ENCODE measurements at regions not wholly inside any gene's neighbourhood (a gene's known extent, or its start where the extent isn't known, plus 50 kb on each side); places are given as distances from the start of the nearest gene placed in this dataset.
"Not testable (repeated sequence)": the region's sequence is repeated elsewhere in the genome, so short reads cannot be mapped to it uniquely, and the experiment has no call there.

DNA sequence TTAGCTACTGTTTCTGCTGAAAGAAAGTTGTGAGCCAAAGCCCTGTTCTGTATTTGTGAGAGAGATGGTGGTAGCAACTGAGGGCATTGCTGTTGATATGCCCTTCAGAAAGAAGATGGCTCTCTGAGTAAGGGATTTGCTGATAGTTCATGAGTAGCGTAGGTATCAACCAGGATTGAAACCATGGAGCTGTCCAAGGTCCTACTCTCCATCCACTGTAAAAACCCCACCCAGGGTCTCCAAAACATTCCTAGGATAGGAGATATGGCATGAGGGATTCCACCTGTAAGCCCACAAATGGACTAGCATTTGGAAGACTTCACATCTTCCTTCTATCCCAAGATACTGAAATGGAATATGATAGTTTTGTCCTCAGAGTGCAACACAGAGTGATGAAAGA, 277.1 kb upstream of the PRKX start:
- no peak for DNase-seq

DNA sequence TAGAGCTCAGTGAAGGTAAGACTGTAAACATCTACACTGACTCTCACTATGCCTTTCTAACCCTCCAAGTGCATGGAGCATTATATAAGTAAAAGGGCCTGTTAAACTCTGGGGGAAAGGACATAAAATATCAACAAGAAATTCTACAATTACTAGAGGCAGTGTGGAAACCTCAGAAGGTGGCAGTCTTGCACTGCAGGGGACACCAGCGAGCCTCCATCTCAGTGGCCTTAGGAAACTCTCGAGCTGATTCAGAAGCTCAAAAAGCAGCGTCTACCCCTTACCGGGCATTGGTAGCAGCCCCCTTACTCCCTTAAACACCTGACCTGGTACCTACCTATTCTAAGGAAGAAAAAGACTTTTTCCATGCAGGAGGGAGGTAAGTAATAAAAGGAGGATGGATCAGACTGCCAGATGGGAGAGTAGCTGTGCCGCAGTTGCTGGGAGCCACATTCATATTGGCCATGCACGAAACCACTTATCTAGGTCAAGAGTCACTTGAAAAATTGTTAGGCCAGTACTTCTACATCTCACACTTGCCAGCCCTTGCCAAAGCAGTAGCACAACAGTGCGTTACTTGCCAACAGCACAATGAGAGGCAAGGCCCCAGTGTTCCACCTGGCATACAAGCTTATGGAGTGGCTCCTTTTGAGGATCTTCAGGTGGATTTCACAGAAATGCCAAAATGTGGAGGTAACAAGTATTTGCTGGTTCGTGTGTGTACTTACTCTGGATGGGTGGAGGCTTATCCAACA, 258.8 kb upstream of the PRKX start:
- DNase-seq = not testable (repeated sequence)

DNA sequence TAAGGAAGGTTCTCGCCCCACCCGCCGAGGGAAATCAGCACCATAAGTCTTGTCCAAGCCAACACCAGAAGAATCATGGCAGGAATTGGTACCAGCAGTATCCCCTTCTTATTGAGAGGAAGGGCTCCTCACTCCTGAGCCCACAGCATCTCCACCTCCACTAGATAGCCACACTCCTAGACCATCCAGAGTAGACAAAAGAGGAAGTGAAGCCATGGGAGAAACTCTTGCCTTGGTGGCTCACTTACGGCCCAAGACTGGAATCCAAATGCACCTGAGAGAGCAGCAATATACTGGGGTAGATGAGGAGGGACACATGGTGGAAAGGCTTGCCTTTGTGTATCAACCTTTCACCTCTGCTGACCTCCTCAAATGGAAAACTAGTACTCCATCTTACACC, 255.3 kb upstream of the PRKX start:
- DNase-seq = no peak

DNA sequence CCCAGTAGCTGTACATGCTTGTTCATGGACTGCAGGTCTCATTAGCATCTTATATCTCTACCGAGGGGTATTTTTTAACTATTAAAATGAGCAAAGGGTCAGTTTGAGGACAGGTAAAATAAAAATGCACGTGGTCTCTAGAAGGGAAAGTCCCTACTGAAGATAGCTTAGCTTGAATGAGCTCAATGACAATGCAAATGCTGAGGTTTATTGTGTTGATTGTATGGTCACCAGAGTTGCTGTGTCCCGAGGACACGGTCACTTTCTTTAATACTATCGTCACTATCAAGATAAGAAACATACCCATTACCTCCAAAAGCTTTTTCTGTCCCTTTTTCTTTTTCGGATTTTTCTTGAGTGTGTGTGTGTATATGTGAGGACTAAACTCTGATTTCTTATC, 250.5 kb upstream of the PRKX start:
- no peak for DNase-seq

DNA sequence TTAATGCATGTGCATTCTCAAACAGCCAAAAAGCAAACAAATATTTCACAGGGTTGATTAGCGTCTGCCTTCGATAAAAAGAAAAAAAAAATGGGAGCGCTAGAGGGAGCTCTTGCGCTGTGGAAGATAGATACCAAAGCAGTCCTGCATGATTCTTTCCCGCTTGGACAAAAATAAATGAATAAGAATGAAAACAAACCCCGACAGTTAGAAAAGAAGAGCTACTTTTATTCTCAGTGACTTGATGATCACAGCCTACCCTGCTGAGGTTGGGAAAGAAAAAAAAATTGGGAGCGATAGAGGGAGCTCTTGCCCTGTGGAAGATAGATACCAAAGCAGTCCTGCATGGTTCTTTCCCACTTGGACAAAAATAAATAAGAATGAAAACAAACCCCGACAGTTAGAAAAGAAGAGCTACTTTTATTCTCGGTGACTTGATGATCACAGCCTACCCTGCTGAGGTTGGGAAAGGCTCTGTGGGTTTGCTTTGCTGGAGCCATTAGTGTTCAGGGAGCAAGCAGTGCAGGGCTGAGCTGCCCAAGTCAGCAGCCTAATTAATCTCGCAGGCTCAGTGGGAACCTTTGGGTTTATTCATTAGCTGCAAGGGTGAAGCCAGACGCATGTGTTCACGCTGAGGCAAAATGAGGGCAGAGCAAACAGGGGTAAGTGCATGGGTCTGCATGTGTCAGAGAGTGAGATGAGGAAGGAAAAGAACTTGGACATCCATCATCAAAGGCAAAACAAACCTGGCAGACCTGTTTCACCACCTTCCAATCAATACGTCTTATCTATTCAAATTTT, 249.3 kb upstream of the PRKX start:
- DNase-seq = no peak

DNA sequence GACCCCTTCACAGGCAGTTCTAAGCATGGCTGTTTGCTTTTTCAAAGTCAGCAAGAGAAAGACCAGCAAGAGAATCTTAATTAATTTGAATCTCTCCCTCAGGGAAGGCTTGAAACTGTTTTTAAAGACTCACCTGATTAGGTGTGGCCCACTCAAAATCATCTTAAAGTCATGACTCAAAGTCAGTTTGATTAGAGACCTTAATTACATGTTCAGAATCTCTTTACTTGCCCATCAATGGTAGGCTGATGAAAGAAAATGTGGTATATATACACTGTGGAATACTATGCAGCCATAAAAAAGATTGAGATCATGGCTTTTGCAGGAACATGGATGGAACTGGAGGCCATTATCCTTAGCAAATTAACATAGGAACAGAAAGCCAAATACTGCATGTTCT, 247.5 kb upstream of the PRKX start:
- no peak for DNase-seq

DNA sequence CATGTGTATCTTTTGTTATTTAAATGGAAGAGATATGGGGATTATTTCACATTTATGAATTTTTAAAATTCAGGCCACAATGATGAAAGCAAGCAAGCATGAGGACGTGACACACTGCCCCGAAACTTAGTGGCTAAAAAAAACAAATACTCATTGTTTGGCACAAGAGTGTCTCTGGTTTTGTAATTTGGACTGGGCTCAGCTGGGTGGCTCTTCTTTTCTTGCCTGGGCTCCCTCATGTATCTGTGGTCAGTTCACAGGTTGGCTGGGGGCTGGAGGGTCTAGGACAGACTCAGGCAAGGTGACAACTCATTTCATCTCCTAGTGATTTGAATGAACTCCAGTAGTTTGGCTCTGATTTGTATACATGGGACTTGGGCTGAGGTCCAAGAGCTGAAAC, 238.4 kb upstream of the PRKX start:
- DNase-seq = no peak

DNA sequence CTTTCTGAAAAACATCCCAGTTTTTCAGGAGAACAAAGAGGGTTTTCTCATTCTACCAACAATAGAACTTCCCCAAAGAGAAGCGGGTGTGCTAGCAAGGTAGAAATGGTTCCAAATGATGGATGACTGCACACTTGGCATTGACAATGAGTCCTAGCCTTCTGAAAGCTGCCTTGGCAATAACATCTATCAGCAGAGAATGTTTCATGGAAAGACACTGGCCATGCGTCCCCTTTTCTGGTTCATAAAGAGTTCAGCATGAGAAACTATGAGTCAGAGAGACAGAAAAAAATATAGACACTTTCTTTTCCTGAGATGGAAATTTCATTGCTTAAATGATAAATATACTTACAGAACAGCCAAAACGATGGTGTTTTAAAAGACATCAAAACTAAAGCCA, 236.9 kb upstream of the PRKX start:
- no peak for DNase-seq

DNA sequence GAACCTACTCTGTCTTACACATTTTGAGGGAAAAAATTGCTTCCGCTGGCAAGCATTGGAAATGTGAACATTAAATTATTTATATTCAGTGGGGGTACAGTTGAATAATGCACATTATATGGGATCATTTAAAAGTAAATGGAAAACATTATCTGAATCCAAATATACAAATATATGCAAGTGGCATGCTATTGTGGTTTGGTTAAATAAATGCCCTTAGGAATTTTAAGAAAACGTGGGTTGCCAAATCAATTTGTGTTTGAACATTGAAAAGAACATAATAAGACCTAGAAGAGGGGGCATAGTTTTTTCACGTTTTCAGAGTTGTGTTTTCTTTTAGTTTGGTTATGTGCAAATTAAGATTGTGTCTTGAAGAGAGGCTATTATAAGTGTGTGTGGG, 230.5 kb upstream of the PRKX start:
- no peak for DNase-seq

DNA sequence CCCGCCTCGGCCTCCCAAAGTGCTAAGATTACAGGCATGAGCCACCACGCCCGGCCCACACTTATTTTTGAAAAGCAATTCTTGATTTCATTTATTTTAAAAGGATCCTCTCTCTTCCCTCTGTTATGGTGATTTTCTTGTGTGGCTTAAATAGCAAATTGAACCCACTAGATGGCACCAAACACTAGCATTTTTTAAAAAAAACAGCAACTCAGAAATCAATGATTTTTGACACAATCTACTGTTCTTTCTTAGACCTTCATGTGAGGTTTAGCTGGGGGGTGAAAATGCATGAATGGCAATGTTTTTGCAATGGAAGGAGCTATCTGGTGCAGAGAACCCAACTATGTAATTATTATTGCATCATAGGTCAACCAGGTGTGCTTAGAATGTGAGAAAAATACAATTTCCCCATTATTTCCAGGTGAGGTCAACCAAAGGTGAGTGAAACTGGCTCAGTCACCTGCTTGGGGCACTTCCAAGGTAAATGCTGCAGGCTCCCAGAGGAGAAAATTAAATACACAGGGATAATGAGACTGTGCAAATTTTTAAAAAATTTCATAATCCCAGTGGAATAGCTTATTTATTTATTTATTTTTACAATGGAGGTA, 226.7 kb upstream of the PRKX start:
- no peak for DNase-seq

DNA sequence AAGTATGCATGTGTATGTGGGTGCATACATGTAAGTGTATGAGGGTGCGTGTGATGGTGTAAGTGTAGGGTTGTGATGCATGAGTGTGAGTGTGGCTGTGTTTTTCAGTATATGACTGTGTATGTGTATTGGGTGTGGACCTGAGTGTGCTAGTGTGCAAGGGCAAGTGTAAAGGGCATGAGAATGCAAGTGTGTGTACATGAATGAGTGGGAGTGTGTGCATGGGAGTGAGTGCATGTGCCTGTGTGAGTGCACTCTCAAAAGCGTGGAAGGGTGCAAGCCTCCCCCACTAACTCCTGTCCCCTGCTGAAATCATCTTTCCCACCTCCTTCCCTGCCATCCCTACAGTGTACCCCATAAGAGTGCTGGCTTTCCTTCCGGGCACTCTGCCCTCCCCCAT, 225.1 kb upstream of the PRKX start:
- no peak for DNase-seq

DNA sequence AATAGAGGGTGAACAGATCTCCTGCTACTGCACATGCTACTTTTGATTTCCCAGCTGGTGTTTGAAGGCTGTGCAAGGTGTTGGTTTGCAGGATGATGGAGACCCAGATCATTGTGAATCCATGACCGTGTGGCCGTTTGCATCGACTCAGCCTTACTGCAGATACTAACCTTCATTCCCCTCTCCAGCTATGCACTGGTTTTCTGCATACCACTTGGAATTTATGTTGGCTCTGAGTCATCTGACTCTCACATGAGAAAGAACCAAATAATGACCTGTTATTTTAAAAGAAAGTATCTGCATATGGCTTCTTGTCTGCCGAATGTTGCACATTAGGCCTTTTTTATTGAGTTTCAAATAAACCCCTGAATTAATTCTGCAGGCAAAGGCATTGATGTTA, 221.7 kb upstream of the PRKX start:
- not testable (repeated sequence) for DNase-seq

DNA sequence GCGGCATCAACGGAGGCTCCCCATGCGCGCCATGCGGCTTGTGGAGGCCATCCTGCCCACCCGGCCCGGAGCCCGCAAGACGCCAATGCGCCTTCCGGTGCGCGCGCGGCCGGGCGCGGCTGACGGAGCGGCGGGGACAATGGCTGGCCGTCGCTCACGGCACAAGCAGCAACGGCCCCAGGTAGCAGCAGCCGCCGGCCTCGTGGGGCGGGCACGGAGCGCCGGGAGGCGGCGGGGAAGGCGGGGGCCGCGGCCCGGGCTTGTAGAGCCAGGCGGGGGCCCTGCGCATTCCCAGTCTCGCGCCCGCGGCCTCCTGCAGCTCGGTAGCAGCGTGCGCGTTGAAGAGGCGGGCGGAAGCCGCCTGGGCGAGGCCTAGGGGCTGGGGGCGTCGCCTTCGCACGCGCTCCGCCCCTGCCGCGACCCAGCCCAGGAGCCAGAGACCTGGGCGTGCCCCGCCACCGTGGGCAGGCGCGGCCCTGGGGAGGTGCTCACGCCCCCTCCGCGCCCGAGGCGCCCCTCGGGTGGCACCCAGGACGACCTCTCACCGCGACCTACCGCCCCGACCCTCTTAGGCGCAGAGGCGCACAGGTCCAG, 207.1 kb upstream of the PRKX start:
- DNase-seq = not testable (repeated sequence)

DNA sequence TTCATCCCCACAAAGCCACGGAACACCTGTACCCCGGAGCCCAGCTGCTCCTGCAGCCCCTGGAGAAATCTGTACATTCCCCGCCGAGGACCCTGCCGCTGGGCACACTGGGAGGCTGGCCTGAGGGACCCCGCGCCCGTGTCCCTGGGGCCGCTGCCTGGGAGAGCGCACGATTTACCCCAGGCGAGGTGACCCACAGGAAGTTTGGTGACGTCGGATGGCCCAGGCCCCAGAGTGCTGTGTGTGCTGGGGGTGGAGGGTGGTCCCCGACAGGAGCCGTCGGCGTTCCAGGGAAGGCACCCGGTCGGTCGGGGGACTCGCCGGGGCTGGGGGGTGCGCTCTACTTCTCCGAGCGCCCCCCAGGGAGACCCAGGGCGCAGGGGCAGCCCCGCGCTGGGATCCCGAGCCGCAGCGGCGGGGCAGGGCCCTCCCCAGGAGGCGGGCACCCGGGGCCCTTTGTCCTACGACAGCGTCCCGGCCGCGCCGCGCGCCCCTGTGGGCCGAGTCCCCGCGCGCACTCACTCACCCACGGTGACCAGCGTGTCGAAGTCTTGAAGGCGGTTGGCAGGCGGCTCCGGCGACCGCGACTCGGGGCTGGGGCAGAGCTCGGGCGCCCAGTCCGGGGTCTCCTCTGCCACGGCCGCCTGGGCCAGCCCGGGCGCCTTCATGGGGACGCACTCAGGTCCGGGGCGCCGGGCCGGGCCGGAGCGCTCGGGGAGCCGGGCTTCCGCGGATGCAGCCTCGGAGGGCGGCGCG, 206.4 kb upstream of the PRKX start:
- not testable (repeated sequence) for DNase-seq

DNA sequence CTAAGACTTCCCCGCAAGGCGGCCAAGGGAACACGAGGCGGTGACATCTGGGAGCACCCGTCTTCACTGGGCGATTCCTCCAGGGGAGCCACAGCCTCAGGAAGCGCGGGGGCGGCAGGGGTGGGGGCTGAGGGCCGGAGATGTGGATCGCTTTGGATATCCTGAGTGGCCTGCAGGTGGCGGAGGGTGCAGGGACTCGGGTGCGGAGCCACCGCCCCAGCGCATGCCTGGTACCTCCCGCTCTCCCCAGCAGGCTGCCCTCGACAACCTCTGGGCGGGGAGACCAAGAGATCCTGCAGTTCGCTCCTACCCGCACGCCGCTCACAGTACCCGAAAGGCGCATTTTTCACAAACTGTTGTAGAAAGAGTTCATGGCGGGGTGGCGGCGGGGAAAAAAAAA, 201.4 kb upstream of the PRKX start:
- DNase-seq = not testable (repeated sequence)

DNA sequence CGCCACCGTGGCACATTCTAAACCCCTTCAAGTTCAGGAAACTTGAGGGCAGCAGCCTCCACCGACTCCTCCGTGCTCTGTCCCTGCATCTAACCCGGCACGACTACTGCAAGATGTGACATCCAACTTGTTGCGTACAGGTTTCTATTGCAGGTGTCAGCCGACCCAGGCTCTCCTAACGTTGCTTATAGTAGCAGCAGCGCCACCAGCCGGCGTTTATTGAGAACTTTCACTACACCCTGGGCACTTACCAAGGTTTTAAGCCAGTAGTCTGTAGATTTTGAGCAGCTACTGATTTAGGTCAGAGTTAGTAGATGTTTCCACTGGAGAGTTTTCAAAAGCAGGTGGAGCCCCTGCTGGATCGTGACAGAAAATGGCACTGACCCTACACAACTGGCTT, 200.6 kb upstream of the PRKX start:
- not testable (repeated sequence) for DNase-seq

DNA sequence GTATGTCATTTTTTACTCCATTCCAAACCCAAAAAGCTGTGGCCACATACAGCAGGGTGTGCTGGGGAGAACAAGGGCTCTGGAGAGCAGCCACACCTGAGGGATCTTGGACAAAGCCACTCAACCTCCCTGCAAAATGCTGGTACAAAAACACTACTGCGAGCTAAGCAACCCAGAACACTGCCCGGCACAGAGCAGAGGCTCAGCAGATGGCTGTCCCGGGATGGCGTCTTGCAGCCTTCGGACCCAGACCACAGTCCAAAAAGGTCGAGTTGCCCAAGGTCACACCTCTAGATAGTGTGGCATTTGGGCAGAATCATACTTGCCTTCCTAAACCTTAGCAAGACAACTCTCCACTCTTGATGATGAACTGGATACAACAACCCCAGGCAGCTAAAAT, 197.6 kb upstream of the PRKX start:
- not testable (repeated sequence) for DNase-seq

DNA sequence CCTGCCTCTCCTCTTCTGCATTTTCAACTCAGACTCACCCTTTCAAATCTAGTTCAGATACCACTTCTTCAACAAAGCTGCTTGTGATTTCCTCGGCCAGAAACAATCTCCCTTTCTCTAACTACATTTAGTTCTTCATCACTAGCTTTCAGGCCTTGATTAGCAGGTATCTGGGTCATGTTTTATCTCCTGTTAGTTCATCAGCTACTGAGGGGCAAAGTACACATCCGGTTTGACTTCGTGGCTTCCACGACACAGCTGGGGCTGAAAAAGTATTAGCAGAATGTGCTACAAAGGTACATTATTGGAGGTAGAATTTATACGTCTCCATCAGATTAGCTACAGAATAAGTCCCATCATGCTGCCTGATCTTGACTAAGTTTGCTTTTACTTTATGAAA, 197.2 kb upstream of the PRKX start:
- DNase-seq = not testable (repeated sequence)

DNA sequence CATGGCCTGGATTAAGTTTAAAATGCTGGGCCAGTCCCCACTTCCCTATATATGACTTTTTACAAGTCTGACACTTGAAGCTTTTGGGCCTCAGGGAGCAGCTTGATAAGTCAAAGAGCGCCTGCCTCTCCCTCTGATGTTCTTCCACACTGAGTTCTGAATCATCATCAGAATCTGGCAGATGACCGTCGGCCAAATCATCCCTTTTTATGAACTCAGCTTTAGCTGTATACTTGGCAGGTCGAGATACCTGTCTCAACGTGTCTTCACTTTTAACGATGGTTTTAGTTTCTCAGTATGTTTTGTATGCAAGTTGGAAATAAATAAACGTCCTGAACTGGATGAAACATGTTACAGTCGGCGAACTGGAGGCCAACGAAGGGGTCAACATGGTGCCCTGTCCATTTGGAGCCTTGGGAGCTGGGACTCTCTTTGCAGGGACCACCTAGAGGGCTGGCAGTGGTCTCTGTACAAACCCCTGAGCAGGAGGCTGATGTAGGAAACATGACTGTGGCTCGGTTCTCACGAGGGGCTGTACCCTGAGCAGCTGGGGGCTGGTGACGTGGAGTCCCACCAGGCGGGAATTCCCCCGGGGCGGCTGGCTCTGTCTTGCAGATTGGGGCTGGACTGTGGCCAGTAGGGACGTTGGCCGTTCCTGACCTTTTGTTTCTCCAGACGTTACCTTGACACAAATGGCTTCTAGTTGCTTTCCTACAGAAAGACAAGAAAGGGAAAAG, 192.2 kb upstream of the PRKX start:
- DNase-seq = not testable (repeated sequence)

DNA sequence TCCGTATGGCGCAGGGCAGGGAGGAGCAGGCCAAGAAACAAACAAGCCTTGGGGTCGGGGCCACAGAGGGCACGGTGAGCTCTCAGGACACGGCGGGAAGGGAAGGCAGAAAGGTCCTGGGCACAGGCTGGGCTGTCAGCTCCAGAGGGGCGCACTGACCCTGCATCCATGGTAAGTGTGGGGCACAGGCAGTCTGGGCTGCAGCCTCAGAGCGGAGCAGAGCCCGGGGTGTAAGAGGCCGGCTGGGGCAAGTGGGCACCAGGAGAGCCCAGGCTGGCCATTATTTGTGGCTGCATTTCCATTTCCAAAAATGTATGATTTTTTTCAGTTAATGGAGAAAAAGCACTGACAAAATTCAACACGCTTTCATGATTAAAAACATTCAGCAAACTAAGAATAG, 188.8 kb upstream of the PRKX start:
- not testable (repeated sequence) for DNase-seq

DNA sequence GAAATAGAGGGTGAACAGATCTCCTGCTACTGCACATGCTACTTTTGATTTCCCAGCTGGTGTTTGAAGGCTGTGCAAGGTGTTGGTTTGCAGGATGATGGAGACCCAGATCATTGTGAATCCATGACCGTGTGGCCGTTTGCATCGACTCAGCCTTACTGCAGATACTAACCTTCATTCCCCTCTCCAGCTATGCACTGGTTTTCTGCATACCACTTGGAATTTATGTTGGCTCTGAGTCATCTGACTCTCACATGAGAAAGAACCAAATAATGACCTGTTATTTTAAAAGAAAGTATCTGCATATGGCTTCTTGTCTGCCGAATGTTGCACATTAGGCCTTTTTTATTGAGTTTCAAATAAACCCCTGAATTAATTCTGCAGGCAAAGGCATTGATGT, 183.3 kb upstream of the PRKX start:
- not testable (repeated sequence) for DNase-seq

DNA sequence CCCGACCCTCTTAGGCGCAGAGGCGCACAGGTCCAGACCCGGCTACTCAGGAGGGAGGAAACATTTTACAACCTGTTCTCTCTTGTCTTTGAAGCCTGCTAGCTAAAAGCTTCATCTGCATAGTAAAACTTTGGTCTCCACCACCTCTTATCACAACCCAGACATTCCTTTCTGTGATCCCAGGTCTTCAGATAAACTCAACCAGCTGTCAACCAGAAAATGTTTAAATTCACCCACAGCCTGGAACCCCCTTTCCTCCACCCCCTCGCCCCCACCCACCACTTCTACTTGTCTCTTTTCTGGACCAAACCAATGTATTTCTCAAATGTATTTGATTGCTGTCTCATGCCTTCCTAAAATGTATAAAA, 169.1 kb upstream of the PRKX start:
- DNase-seq = not testable (repeated sequence)

Data from activated effector memory CD4-positive, alpha-beta T cell treated with Interleukin-2 at 50 U/mL for 16 hours (primary cell).